ENCODE measurements at regions not wholly inside any gene's neighbourhood (a gene's known extent, or its start where the extent isn't known, plus 50 kb on each side); places are given as distances from the start of the nearest gene placed in this dataset.
A peak's percentile ranks its signal among the peaks of the same experiment; 100 is the strongest.

DNA sequence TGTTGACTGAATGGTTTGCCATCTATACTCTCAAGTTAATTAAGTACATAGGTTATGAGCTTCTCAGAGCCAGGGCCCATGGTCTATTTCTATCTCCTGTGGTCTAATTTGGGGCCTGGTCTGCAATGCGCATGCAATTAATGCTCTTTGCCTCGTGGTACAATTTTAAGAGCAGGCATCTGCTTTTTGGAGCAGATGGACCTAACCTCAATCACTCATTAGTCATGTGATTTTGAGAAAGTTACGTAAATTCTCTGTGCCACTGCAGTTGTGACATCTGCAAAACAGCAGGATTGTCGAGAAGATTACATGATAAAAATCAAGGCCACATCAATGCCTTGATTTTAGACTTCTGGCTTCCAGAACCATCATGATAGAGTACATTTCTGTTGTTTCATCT, 543.7 kb upstream of the ADAMTS9 start:
- DNase-seq = no peak

DNA sequence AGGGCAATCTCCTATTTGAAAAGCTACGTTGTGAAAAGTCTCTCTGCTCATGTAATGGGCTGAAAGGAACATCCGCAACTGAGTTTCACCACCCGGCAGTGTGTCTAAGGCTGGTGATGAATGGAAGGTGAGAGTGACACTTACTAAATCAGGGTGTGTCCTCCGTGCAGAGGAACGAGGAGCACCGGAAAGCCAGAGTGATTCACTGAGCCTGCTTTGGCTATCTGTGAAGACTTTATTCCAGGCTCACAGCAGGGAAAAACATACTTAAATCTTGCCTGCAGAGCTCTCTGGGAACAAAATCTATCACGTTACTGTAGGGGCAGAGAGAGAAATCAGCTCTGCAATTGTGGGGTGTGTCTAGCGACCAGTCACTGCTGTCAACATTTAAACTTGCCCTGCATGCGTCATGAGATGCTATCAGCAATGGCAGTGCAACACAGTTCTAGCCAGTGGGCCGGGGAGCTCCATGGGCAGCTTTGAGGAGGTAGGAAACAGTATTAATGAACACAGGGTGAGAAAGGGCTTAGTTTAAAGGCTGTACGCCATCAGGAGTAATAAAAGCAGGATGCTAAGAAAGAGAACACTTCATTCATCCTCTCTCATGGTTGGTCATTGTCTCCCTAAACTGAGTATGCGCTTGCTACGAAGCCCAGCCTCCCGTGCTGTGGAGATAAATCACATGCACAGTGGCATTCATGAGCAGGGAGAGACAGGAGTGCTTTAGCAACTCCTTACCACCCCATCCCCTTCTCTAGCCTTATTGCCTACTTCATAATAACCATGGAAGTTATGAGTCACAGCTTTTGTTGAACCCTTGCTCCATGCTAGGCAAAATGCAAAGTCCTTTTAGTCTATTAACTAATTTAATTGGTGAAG, 542.7 kb upstream of the ADAMTS9 start:
- DNase-seq = no peak

DNA sequence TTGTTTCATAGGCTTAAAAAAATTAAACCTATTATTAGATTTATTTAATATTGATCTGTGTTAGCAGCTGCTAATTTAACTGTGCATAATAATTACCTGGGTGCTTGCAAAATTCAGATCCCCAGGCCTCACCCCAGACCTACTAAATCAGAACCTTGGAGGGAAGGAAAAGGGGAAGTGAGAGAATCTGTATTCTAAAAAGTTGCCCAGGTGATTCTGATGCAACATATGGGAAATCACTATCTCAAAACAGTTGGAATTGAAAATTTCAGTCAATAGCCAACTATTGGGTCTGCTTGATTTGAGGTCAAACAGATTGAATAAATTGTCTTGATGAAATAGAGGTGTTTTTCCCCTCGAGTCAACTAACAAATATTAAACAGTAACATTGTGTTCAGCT, 538.5 kb upstream of the ADAMTS9 start:
- no peak for DNase-seq

DNA sequence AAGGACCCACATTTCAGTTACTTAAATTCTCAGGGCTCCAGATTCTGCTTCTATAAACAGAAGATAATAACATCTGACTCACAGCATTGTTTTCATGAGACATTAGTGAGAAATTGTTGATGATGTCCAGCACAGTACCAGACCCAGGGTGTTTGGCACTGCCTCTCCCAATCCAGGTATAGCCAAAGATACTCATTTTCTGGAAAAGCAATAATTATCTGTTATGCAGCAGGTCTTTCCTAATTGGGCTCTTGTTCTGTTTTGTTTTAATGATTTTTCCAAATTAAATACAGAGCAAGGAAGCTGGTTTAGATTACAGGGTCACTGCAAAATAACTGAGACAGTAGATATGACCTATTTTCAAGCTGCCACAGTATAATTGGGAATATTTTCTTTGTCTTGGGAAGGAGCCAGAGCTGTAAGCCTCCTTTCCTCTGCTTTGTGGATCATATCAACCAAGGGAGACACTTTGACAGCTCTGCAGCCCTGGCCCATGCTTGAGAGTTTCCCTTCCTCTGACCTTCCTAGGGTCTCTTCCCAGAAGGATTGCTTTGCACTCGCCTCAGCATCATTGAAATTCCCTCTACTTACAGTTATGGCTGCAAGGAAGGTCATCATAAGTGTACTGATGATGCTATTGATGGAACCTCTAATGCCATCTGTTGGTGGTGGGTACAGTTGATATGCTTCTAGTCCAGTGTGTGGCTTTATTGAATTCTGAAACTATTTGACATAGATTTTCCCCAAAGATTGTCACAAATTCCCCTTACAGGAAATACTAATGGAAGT, 522.4 kb upstream of the ADAMTS9 start:
- peak; percentile 33 for DNase-seq

DNA sequence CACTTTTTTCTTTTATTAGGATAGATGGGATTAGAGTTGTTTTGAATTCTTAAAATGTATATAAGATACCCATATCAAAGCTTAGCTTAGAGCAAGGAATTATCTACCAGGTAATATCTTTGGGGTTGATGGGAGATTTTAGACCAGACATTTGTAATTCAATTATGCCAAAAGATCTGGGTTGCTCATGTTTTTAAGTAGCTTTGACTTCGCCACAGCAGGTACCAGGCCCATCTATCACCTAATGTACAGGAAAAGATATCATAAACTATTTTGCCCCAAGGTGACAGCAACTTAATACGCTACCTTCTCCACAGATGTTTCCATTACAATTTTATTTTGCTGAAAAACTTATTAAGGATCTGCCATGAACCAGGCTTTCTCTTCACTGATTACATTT, 514.6 kb upstream of the ADAMTS9 start:
- DNase-seq = no peak

DNA sequence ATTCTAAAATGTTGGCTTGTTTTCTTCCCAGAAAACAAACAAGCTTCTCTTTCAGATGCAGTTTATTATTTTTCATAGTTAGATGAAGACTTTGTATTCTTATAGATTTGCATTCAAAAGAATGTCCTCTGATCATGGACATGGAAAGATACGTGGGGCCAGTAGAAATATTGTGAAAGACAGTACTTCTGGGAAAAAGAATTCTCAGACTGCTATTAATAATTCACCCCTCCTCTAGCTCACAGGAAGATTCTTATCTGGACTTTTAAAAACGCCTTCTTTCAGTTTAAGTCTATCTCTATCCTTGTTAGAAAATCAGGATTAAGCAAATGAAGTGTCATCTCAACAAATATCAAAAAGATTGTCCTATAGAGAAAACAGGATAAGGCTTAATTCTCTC, 514.1 kb upstream of the ADAMTS9 start:
- no peak for DNase-seq

DNA sequence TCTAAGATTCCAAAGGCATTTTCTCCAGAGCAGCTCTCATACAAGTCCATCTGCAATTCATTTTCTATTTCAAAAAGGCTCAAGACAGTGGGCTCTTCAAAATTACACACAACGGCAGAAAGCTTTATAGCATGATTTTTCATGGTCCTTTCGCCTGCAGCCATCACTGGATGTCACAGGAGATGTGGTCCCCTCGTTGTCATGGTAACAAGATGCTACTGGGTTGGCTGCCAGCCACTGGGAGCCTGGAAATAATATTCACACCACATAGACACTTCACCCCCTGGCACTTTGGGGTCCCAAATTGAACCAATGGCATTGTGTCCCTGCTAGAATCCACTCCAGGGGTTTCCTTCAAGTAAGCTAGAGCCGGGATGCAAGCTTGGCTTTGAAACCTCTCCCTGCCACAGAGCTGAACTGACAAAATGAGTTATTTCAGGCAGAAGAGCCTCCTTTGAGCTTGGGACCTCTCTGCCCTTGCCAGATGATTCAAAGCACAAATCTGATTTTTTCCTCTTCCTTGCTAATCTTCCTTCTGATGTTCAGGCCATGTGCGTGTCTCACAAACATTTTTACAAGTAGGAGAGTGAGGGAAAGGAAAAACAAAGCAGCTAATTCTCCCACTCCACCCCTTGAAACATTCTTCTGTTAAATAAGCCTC, 512.6 kb upstream of the ADAMTS9 start:
- no peak for DNase-seq

DNA sequence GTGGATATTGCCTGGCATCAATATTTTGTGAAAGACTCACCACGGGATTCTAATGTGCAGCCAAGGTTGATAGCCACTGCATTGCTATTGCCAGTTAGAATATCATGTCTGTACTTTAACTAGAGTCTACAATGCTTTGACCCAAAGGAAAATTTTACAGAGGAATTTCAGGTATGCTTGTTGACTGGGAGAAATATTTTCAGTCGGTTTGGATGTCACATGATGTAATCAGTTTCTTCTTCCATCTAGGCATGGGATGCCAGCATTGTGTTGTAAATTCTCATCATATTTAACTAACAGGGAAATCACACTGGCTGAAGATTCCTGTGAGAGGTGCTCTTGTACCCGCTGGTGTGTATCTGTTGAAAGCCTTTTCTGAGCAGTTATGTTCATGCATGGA, 508.9 kb upstream of the ADAMTS9 start:
- DNase-seq = no peak

DNA sequence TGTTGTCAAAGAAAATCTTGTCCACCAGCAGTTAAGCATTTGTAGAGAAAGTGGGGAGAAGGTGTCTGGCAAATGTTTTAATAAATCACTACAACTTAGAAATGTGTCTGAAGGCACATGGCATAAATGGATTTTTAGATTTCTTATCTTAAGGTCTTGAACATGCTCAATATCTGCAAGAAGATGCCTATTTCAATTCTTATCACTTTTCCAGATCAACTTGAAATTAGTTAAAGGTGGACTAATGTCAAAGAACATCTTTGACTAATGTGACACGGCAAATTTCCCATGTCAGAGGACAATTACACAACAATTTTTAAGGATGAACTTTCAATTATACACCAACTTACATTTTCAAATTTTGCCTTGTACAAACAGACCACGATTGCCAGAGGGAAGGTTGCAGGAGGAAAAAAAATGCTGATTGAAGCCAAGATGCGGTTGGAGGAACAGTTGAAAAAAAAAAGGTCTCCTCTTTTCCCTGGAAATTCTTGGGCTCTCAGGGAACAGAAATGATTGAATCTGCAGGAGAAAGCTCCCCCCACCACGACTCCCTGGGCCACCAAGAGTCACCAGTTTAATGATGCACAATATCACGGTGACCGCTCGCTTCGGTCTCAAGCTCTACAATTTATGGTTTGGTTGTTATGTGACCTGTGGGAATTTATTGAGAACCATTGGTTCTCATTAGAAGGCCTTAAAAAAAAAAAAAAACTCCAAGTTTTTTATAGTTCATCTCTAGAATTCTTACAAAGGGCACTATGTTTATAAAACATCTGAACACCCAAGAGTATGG, 507.6 kb upstream of the ADAMTS9 start:
- no peak for DNase-seq

DNA sequence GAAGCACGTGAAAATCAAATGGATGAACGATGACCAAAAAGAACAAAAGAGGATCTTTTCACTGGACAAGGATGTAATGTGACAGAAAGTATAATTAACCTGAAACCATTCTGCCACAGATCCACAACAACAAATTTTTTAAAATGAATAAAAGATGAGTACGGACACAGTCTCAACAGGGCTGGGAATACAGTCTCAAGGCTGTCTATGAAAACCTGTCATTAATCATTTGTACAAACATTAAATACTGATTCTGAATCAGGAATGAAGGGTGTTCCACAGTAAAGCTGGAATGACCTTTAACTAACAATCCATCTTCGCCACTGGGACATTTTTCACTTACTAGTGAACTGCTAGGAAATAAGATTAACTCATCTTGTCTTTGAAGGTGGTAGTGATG, 506.9 kb upstream of the ADAMTS9 start:
- DNase-seq = no peak

DNA sequence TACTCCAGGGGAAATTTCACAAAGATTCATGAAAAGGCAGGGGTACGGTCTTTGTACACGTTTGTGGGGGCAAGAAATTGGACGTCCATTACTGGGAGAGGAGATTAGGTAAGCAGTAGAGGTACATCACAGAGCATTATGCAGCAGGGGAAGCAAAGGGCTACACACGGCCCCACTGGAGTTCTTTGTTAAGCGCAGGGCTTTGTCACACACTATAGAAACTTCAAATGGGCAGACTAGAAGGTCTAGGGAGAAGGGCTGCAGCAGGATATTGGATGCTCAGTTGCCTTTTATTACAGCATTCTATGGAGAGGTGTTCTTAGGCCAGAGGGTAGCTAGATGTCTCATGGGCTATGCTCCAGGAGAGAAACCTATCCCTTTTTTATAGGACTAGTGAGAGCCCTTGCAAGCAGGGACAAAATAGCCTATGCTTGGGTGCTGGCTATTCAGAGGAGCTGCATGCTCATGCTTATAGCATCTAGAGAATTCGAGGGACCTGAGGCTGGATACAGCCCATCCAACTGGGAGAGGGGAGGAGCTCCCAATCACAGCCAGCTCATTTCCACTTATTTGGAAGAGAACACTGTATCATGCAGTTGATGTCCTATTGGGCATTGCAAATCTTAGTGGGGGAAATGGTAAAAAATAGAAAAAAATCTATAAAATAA, 506.4 kb upstream of the ADAMTS9 start:
- no peak for DNase-seq

DNA sequence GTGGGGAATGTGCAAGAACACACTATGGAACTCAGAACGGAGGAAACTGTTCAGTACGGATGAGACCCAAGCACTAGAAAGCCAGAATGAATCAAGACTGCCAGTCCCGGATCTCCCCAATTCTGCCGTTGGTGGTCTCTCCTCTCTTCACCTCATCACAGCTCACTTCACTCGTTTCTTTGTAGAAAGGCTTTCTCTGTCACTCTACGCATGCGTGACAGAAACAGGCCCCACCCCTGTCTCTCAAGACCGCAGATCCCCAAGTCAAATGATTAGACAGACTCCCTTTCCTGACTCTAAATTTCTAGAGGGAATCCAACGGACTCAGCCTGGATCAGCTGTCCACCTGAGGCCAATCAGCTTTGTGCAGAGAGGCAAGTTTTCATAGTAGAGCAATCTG, 505.7 kb upstream of the ADAMTS9 start:
- no peak for DNase-seq

DNA sequence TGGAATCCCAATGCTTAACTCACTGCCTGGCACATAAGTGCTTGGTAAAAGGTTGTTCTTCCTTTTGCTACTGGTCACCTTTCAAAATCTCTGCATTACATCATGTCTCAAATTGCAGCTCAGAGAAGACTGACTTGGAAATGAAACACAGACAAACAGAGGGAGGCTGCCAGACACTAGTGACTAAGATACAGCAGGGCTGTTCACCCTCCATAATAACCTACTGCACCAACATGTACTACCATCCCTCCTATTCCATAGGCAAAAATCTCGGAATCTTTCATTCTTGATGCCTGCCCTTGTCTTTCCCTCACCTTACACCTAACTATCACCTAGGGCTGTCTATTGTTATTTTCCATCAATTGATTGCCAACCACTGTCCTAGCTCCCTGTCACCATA, 502.3 kb upstream of the ADAMTS9 start:
- no peak for DNase-seq

DNA sequence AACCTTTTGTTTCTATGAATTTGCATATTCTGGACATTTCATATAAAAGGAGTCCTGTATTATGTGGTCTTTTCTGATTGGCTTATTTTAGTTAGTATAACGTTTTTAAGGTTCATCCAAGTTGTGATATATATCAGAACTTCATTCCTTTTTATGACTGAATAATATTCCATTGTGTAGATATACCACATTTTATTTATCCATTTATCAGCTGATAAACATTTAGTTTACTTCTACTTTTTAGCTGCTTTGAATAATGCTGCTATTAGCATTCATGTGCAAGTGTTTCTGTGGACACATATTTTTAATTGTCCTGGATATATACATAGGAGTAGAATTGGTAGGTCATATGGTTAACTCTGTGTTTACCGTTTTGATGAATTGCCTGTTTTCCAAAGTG, 498.5 kb upstream of the ADAMTS9 start:
- DNase-seq = no peak

DNA sequence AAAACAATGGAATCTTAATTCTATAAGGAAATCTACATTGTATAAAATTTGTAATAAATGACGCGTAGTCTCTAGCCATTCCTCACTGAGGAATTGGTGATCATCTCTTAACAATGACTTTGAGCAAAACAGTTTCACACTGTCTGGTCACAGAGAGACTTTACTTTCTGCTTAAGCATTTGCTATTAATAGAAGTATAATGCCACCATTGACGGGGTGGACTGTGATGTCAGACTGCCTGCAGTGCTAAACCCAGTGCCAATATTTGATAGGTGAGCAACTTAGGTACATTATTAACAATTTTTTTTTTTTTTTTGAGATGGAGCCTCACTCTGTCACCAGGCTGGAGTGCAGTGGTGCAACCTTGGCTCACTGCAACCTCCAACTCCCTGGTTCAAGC, 494.9 kb upstream of the ADAMTS9 start:
- no peak for DNase-seq

DNA sequence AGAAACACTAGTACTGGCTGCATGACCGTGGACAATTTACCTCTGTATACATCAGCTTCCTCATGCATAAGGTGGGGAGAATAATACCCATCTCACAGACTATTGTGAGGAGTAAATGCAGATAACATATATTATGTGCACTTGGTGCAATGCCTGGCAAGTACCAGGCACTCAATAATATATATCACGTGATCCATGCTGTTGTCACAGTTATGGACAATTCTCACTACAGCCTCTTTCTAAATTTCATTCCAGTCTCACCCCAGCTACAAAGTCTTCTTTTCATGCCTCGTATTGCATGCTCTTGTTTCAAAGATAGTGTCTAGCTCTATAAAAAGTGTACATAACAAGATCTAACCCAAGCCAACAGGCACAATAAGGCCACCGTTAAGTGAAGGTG, 494.3 kb upstream of the ADAMTS9 start:
- no peak for DNase-seq

DNA sequence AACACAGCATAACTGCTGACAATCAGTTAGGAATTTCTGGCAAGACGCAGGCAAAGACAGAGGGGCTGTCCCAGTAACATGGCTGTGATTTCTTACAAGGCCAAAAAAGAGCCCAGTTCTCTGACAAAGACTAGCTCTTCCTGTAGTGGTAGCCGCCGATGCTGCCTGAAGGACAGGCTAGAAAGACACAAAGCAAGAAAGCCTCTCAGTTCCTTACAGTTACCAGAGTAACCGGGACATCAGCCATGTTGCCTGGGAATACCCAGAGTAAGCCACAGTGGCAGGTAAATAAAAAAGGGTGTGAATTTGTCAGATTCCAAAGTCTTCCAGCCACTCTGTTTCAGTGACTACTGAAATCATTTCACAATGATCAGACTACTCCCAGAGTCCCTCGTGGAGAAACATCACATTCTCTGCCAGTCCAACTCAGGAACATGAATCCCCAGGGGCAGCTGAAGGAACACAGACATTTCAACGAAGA, 493.6 kb upstream of the ADAMTS9 start:
- DNase-seq = no peak

DNA sequence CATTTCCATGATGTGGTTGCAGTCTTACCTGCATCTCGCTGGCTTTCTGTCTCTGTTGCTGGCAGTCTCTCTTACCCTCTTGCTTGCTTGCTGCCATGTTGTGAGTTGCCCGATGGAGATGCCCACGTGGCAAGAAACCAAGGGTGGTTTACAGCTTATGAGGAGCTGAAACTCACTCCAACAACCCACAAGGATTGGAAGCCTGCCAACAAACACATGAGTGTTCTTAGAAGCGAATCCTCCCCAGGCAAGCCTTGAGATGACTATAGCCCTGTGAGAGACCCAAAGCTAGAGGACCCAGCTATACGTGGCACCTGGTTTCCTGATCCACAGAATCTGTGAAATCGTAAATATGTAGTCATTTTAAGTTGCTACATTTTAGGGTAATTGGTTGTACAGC, 490.9 kb upstream of the ADAMTS9 start:
- DNase-seq = peak; percentile 33

DNA sequence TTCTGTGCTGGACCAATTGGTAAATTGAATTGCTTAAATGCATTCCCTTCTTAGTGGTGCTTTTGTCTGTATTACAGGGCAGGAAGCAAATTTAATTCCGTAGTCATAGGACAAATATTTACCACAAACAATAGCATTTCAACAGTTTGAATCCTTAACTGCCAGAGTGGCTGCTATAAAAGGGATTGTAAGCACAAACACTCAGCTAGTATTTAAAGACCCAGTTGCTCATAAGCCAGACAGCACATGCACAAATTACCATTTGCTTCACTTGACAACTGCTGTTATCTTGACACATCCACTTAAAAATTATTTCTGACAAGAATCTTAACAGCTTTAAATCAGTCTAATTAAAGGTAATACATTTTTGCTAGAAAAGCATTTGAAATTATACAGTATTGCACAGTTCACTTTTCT, 490.2 kb upstream of the ADAMTS9 start:
- peak; percentile 46 for DNase-seq

DNA sequence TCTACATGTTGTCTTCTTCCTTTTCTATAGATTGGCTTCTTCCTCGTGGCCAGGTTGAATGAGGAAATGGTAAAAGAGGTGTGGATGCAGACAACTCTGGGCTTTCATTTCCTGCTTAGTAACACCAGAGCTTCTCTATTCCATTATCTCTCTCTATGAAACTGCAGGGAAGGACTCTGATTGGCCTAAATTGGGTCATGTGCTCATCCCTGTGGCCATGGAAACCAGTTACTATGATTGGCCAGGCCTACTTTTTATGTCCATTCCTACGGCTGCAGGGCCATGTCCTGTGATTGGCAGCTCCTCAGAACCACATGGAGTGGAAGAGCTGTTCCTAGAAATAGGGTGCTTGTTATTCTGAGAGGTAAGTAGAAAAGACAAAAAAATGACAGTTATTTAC, 486.9 kb upstream of the ADAMTS9 start:
- DNase-seq = no peak

DNA sequence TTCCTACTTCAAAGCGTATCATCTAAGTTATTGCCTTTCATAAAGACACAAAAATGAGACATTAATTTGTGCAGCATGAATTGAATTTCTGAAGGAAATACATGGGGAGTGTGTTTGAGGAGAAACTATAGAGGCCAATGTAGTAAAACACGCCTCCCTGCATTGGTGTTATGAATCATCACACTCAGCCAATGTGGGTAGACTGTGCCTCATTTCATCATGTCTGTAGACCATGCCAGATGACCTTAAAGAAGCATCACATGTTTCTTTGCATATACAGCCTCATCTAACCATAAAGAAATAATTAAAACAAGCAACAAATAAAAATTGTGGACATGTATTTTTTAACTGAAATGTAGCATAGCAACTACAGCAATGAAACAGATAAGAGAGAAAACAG, 486.0 kb upstream of the ADAMTS9 start:
- DNase-seq = no peak

DNA sequence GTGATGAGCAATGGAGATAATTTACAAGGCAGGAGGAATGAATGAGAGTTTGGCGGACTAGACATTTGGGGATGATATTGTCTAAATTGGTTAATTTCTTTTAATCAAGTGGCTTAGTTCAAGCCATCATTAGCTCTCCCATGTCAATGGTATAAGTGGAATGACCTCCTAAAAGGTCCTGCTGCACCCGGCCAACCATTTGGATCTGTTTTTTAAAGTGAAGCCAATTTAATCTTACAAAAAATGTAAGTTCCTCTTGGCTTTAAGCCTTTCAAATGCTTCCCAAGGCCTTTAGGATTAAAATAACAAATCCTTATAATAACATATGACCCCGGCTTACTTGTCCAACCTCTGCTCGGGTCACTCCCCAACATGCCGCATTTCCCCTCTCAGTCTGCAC, 484.4 kb upstream of the ADAMTS9 start:
- DNase-seq = no peak
